K562 (cell line): ENCODE measurements at regions not wholly inside any gene's neighbourhood (a gene's known extent, or its start where the extent isn't known, plus 50 kb on each side); places are given as distances from the start of the nearest gene placed in this dataset.
"Not testable (repeated sequence)": the region's sequence is repeated elsewhere in the genome, so short reads cannot be mapped to it uniquely, and the experiment has no call there.

ENCODE experiments used
- ATAC-seq: fragments of 200-7000 bp; cut with Tn5 transposase; 3 replicates; pipeline ENCODE4 v1.9.1; 2020; ENCODE audit warnings: moderate library complexity
- BruUV-seq: library from RNA; stranded (reverse); fragments of 400-500 nt; replicated peaks from 2 replicates; lab custom pipeline; 2021; lab: Mats Ljungman, UMichigan
- CTCF ChIA-PET: fragments of 300-600 bp; formaldehyde crosslinking; extraction: SDS; loops from one replicate; lab custom pipeline; 2021; ENCODE audit warnings: low intra/inter-chr PET ratio; lab: Yijun Ruan, JAX
- POLR2A ChIA-PET: fragments of 300-600, 350-650 bp; sonication (Branson Sonifier 250); formaldehyde crosslinking; extraction: SDS; loops from one replicate; lab custom pipeline; 2021; ENCODE audit warnings: antibody characterized with exemption, inconsistent platforms; lab: Yijun Ruan, JAX
- DNase-seq, 4 experiments: peaks; one replicate each; pipeline versions ENCODE4 v3.0.0 to v3.0.0-alpha.2; 2011 to 2018; ENCODE audit warnings: low spot score in 3 of 4, mixed read lengths in 3 of 4; ENCODE audit errors: extremely low read depth in 1 of 4
- FAIRE-seq: peaks from 2 replicates; lab custom pipeline; 2011; peaks lifted over from hg19 to GRCh38; lab: Jason Lieb, UNC
- H2AFZ ChIP-seq: 2 replicates; pipeline ENCODE4 v1.6.0; 2011; ENCODE audit warnings: low read depth, low read length, control low read depth, inconsistent platforms
- H3K27ac ChIP-seq: fragments of 200-600 bp; 3 replicates; pipeline ENCODE4 v1.8.0; 2011; ENCODE audit warnings: low read depth, mild to moderate bottlenecking, control low read depth, inconsistent platforms, low read length, moderate library complexity, mixed read lengths; ENCODE audit errors: extremely low read depth
- H3K27me3 ChIP-seq, 2 experiments: fragments of 300-600 bp in 1 of 2; 2 replicates in 1 of 2; 3 replicates in 1 of 2; pipeline versions ENCODE4 v1.6.0 to v1.8.0; 2011; ENCODE audit warnings: inconsistent platforms in 2 of 2, low read length in 2 of 2, mild to moderate bottlenecking in 1 of 2, mixed read lengths in 1 of 2, moderate library complexity in 1 of 2; ENCODE audit not compliant: control insufficient read depth in 2 of 2, insufficient read depth in 2 of 2
- H3K36me3 ChIP-seq: fragments of 300-600 bp; 3 replicates; pipeline ENCODE4 v1.8.0; 2011; ENCODE audit warnings: mild to moderate bottlenecking, low read length, inconsistent platforms; ENCODE audit not compliant: control insufficient read depth, insufficient read depth
- H3K4me1 ChIP-seq, 2 experiments: fragments of 200-600 bp in 1 of 2; replicated peaks in 1 of 2; 2 replicates in 1 of 2; 3 replicates in 1 of 2; pipeline versions ENCODE4 v1.5.1 to v1.8.0; 2011; ENCODE audit warnings: inconsistent platforms in 2 of 2, low read length in 2 of 2, mild to moderate bottlenecking in 1 of 2, mixed read lengths in 1 of 2, moderate library complexity in 1 of 2; ENCODE audit not compliant: control insufficient read depth in 2 of 2, insufficient read depth in 2 of 2
- H3K4me2 ChIP-seq: 2 replicates; pipeline ENCODE4 v1.6.1; 2011; ENCODE audit warnings: low read length, control low read depth, inconsistent platforms, mixed read lengths; ENCODE audit not compliant: insufficient read depth
- H3K4me3 ChIP-seq: fragments of 200-600 bp; sonication (generic), shearing (Covaris generic); 2 replicates; pipeline ENCODE4 v1.5.1; 2016; ENCODE audit warnings: control low read depth, inconsistent platforms
- H3K79me2 ChIP-seq: fragments of 200-600 bp; 3 replicates; pipeline ENCODE4 v1.8.0; 2011; ENCODE audit warnings: low read length, inconsistent platforms; ENCODE audit not compliant: control insufficient read depth, insufficient read depth
- H3K9ac ChIP-seq, 2 experiments: 2 replicates each; pipeline versions ENCODE4 v1.6.0 to v1.6.1; 2011; ENCODE audit warnings: low read depth in 2 of 2, low read length in 2 of 2, control low read depth in 1 of 2, inconsistent platforms in 1 of 2, mild to moderate bottlenecking in 1 of 2, mixed read lengths in 1 of 2; ENCODE audit not compliant: insufficient read depth in 1 of 2
- H3K9me1 ChIP-seq: one replicate; pipeline ENCODE4 v1.6.0; 2011; ENCODE audit warnings: inconsistent platforms, mild to moderate bottlenecking, low read length, moderate library complexity; ENCODE audit not compliant: control insufficient read depth, insufficient read depth
- H3K9me3 ChIP-seq: replicated peaks from 2 replicates; pipeline ENCODE4 v1.5.1; 2011; ENCODE audit warnings: low read depth, low read length, inconsistent platforms; ENCODE audit not compliant: control insufficient read depth, insufficient read depth
- H4K20me1 ChIP-seq: replicated peaks from 2 replicates; pipeline ENCODE4 v1.6.1; 2011; ENCODE audit warnings: low read length, inconsistent platforms, mixed read lengths; ENCODE audit not compliant: control insufficient read depth, insufficient read depth
- WGBS: fragments of 100-300 bp; shearing (Covaris generic); methylation state at CpG from one replicate; pipeline ENCODE4 v1.1.6; 2016; ENCODE audit warnings: low coverage, mixed read lengths; ENCODE audit not compliant: insufficient coverage; ENCODE audit errors: missing lambda C conversion rate; 5-methylcytosine and 5-hydroxymethylcytosine counted together
- in situ Hi-C: fragments of 300-500 bp; cut with MboI; formaldehyde crosslinking; loops from 4 replicates; pipeline ENCODE4 v1.15.0; 2018; ENCODE audit warnings: inconsistent platforms, mixed read lengths
- intact Hi-C: fragments of 100-400 bp; cut with micrococcal nuclease; formaldehyde crosslinking; loops from 2 replicates; pipeline ENCODE4 v1.14.2; 2022

DNA sequence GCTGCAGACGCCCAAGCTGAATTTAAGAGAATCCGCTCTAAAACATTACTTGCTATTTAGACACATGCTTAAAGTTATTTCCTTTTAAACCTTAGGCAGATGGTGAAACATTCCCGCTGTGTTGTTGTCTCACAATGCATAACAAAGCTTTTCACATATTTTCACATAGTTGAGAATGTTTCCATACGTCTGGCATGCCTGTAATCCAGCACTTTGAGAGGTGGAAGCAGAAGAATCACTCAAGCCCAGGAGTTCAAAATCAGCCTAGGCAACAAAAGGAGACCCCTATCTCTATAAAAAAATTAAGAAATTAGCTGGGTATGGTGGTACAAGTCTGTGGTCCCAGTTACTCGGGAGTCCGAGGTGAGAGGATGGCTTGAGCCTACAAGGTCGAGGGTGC lies 2663.0 kb upstream of the DEFB115 start:
- H3K79me2 ChIP-seq, ATAC-seq, H3K36me3 ChIP-seq, BruUV-seq, POLR2A ChIA-PET, DNase-seq, FAIRE-seq, H3K9ac ChIP-seq, H3K27me3 ChIP-seq, CTCF ChIA-PET, H3K9me1 ChIP-seq, intact Hi-C loops, H3K27ac ChIP-seq, H3K4me2 ChIP-seq, H3K4me3 ChIP-seq, in situ Hi-C loops, H4K20me1 ChIP-seq, H3K9me3 ChIP-seq, H2AFZ ChIP-seq, H3K4me1 ChIP-seq: not testable (repeated sequence)
- 58% methylated on average over 5 of the region's 7 CpGs for WGBS

GRCh38 chr20:28602006-28602402 lies 2655.5 kb upstream of the DEFB115 start:
- H3K9me3 ChIP-seq, H4K20me1 ChIP-seq, DNase-seq, BruUV-seq, H3K79me2 ChIP-seq, H3K27me3 ChIP-seq, in situ Hi-C loops, H3K36me3 ChIP-seq, CTCF ChIA-PET, H3K9me1 ChIP-seq, H3K4me1 ChIP-seq, FAIRE-seq, intact Hi-C loops, ATAC-seq: not testable (repeated sequence)
- H3K9ac ChIP-seq, result peak overlapping the region; percentile 72 to 94
- POLR2A ChIA-PET, result interaction anchor here (0.6 kb wide), 2 partner anchors 25 to 895 kb away, joined by 3 to 4 read pairs; no protein-coding TSS in a partner anchor
- H2AFZ ChIP-seq, result peak overlapping the region; percentile 86
- peak overlapping the region; percentile 79 for H3K4me3 ChIP-seq
- peak overlapping the region; percentile 58; the same call in 2 of the 3 replicates for H3K27ac ChIP-seq
- peak overlapping the region; percentile 82 for H3K4me2 ChIP-seq
- 0% methylated on average over 6 of the region's 7 CpGs for WGBS
